HepG2 (cell line): ENCODE measurements at regions not wholly inside any gene's neighbourhood (a gene's known extent, or its start where the extent isn't known, plus 50 kb on each side); places are given as distances from the start of the nearest gene placed in this dataset.

Experiments used
- ATAC-seq: fragments of 200-7000 bp; cut with Tn5 transposase; 3 replicates; pipeline ENCODE4 v1.9.1; 2020; ENCODE audit warnings: mild to moderate bottlenecking, moderate library complexity
- BruUV-seq: library from RNA; stranded (reverse); fragments of 400-500 nt; replicated peaks from 2 replicates; lab custom pipeline; 2021; lab: Mats Ljungman, UMichigan
- CTCF ChIA-PET: fragments of 300-600 bp; formaldehyde crosslinking; extraction: SDS; loops from one replicate; lab custom pipeline; 2021; ENCODE audit warnings: low total read pairs, inconsistent platforms, low intra/inter-chr PET ratio; lab: Yijun Ruan, JAX
- POLR2A ChIA-PET: fragments of 350-600 bp; sonication (Branson Sonifier 250); formaldehyde crosslinking; loops from one replicate; lab custom pipeline; 2020; ENCODE audit warnings: antibody characterized with exemption, inconsistent platforms; lab: Yijun Ruan, JAX
- DNase-seq: peaks from one replicate; pipeline ENCODE4 v3.0.0-alpha.2; 2015; ENCODE audit warnings: low spot score
- FAIRE-seq: peaks from 3 replicates; lab custom pipeline; 2011; peaks lifted over from hg19 to GRCh38; lab: Jason Lieb, UNC
- H2AFZ ChIP-seq: one replicate; pipeline ENCODE4 v1.6.1; 2011; ENCODE audit warnings: low read length, inconsistent platforms
- H3K27ac ChIP-seq: fragments of 300-600 bp; 3 replicates; pipeline ENCODE4 v1.8.0; 2011; ENCODE audit warnings: mixed run types, mild to moderate bottlenecking, mixed read lengths, low read length, inconsistent platforms; ENCODE audit not compliant: insufficient read depth; ENCODE audit errors: extremely low read length
- H3K27me3 ChIP-seq, 2 experiments: fragments of 200-600 bp in 1 of 2; 2 replicates in 1 of 2; 3 replicates in 1 of 2; pipeline versions ENCODE4 v1.6.0 to v1.8.0; 2011; ENCODE audit warnings: low read length in 2 of 2, mild to moderate bottlenecking in 2 of 2, moderate library complexity in 2 of 2, inconsistent platforms in 1 of 2; ENCODE audit not compliant: insufficient read depth in 2 of 2, control insufficient read depth in 1 of 2
- H3K36me3 ChIP-seq, 2 experiments: fragments of 200-600 bp in 1 of 2; replicated peaks in 1 of 2; 2 replicates in 1 of 2; 3 replicates in 1 of 2; pipeline versions ENCODE4 v1.5.1 to v1.8.0; 2011; ENCODE audit warnings: low read length in 2 of 2, inconsistent platforms in 1 of 2; ENCODE audit not compliant: insufficient read depth in 2 of 2, control insufficient read depth in 1 of 2
- H3K4me1 ChIP-seq: 2 replicates; pipeline ENCODE4 v1.5.1; 2012; ENCODE audit warnings: low read length, inconsistent platforms; ENCODE audit not compliant: insufficient read depth
- H3K4me2 ChIP-seq: 2 replicates; pipeline ENCODE4 v1.6.0; 2011; ENCODE audit warnings: low read depth, low read length, inconsistent platforms
- H3K4me3 ChIP-seq, 3 experiments: fragments of 200-600 bp in 1 of 3; sonication (generic), shearing (Covaris generic) in 1 of 3; replicated peaks in 1 of 3; 2 replicates each; pipeline ENCODE4 v1.5.1; 2011 to 2016; ENCODE audit warnings: low read length in 3 of 3, inconsistent platforms in 2 of 3, low read depth in 2 of 3, mild to moderate bottlenecking in 2 of 3, control low read depth in 1 of 3, mixed read lengths in 1 of 3; ENCODE audit not compliant: insufficient read depth in 1 of 3
- H3K79me2 ChIP-seq: one replicate; pipeline ENCODE4 v1.6.1; 2011; ENCODE audit warnings: low read length, inconsistent platforms; ENCODE audit not compliant: insufficient read depth
- H3K9ac ChIP-seq: 2 replicates; pipeline ENCODE4 v1.6.0; 2011; ENCODE audit warnings: mild to moderate bottlenecking, low read depth, low read length, inconsistent platforms; ENCODE audit not compliant: insufficient read depth
- H3K9me3 ChIP-seq: 2 replicates; pipeline ENCODE4 v1.5.1; 2012; ENCODE audit warnings: mild to moderate bottlenecking, low read length
- H4K20me1 ChIP-seq: 2 replicates; pipeline ENCODE4 v1.6.0; 2011; ENCODE audit warnings: inconsistent platforms, mild to moderate bottlenecking, low read length, moderate library complexity; ENCODE audit not compliant: insufficient read depth
- CC2D1A ChIP-seq: sonication (generic); formaldehyde crosslinking; IDR thresholded peaks from 2 replicates; pipeline ENCODE4 v1.8.1; 2023; ENCODE audit warnings: mild to moderate bottlenecking, missing genetic modification reagents
- HCFC1 ChIP-seq: fragments of 150-350 bp; IDR thresholded peaks from 2 replicates; pipeline ENCODE4 v1.6.1; 2014; ENCODE audit warnings: low read depth, low read length
- HNRNPLL ChIP-seq: fragments of 200-400 bp; formaldehyde crosslinking; IDR thresholded peaks from 2 replicates; pipeline ENCODE4 v1.6.1; 2017; ENCODE audit warnings: mild to moderate bottlenecking, low read depth, low read length; ENCODE audit not compliant: poor library complexity, severe bottlenecking
- MED13 ChIP-seq: sonication (generic); formaldehyde crosslinking; IDR thresholded peaks from 2 replicates; pipeline ENCODE4 v1.5.0; 2020; ENCODE audit warnings: missing genetic modification reagents
- ZBED4 ChIP-seq: sonication (generic); formaldehyde crosslinking; IDR thresholded peaks from 2 replicates; pipeline ENCODE4 v1.4.0; 2020; ENCODE audit warnings: missing genetic modification reagents, borderline replicate concordance
- ZNF451 ChIP-seq: sonication (generic); formaldehyde crosslinking; IDR thresholded peaks from 2 replicates; pipeline ENCODE4 v1.5.0; 2020; ENCODE audit warnings: mild to moderate bottlenecking, missing genetic modification reagents
- ZNF562 ChIP-seq: sonication (generic); formaldehyde crosslinking; IDR thresholded peaks from 2 replicates; pipeline ENCODE4 v1.8.0; 2022; ENCODE audit warnings: missing genetic modification reagents, borderline replicate concordance
- WGBS: methylation state at CpG from one replicate; pipeline ENCODE4 v1.1.6; 2017; ENCODE audit warnings: low lambda C conversion rate; 5-methylcytosine and 5-hydroxymethylcytosine counted together
- in situ Hi-C: cut with HindIII; loops from 2 replicates; pipeline ENCODE4 v1.10.0; 2017; ENCODE audit warnings: low pct_unique_long_range_greater_than_20kb; ENCODE audit not compliant: extremely low pct_ligation_motif_present
- intact Hi-C: fragments of 100-400 bp; cut with micrococcal nuclease; formaldehyde crosslinking; loops from one replicate; pipeline ENCODE4 v1.10.0; 2022; ENCODE audit not compliant: unreplicated experiment
- TF ChIP-seq, protein P1 (sequence below): IDR thresholded peaks from 2 replicates; pipeline ENCODE4 v1.6.1; 2016; ENCODE audit warnings: mild to moderate bottlenecking
- TF ChIP-seq, protein P2 (sequence below): sonication (generic); formaldehyde crosslinking; IDR thresholded peaks from 2 replicates; pipeline ENCODE4 v1.4.0; 2020; ENCODE audit warnings: mild to moderate bottlenecking, missing genetic modification reagents

DNA sequence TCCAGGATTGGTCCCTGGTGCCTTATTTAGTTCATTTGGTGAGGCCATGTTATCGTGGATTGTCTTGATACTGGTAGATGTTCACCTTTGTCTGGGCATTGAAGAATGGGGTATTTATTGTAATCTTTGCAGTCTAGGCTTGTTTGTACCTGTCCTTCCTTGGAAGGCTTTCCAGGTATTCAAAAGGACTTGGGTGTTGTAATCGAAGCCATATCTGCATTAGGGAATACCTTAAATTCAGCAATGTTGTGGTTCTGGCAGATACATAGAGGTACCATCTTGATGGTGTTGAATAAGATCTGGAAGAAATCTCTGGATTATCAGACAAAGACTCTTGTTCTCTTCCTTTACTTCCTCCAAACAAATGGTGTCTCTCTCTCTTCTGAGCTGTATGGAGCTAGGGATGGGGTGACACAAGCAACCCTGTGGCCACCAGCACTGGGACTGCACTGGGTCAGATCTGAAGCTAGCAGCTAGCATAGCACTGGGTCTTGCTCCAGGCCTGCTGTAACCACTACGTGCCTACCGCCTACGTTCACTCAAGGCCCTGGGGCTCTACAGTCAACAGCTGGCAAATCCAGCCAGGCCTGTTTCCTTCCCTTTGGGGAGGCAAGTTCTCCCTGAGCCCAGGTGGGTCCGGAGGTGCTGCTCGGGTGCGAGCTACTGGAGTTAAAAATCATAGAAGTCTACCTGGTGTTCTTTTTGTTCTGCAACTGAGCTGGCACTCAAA, 261.1 kb upstream of the CITED2 start:
- Histone ChIP-seq H3K4me2 (no peak overlapping the region), H3K27ac (no peak overlapping the region), H3K9me3 (no peaks in the 10 kb centered on the region), H3K4me1 (no peaks in the 10 kb centered on the region), H3K4me3 (no peak overlapping the region), H3K9ac (no peak overlapping the region), H3K79me2 (no peaks in the 10 kb centered on the region), H4K20me1 (no peaks in the 10 kb centered on the region), H2AFZ (no peak overlapping the region), H3K27me3 (no peaks in the 10 kb centered on the region), H3K36me3 (no peaks in the 10 kb centered on the region)
- BruUV-seq: no TSS peak
- ChIA-PET POLR2A (no interaction called here), CTCF (no interaction called here)
- DNase-seq (no peak), ATAC-seq (no peak), FAIRE-seq (no peak)
- 54% methylated on average over 6 of the region's 8 CpGs for WGBS
- in situ Hi-C loops (no loop called here), intact Hi-C loops (no loop called here)
- TF ChIP-seq, protein P1, sequence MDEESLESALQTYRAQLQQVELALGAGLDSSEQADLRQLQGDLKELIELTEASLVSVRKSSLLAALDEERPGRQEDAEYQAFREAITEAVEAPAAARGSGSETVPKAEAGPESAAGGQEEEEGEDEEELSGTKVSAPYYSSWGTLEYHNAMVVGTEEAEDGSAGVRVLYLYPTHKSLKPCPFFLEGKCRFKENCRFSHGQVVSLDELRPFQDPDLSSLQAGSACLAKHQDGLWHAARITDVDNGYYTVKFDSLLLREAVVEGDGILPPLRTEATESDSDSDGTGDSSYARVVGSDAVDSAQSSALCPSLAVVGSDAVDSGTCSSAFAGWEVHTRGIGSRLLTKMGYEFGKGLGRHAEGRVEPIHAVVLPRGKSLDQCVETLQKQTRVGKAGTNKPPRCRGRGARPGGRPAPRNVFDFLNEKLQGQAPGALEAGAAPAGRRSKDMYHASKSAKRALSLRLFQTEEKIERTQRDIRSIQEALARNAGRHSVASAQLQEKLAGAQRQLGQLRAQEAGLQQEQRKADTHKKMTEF (CRISPR knock-in tag): no peak
- TF ChIP-seq HCFC1 (no peak), ZNF562 (no peak), HNRNPLL (no peak), ZBED4 (no peak), CC2D1A (no peak), ZNF451 (CRISPR knock-in tag) (no peak), MED13 (CRISPR knock-in tag) (no peak)
- TF ChIP-seq, protein P2, sequence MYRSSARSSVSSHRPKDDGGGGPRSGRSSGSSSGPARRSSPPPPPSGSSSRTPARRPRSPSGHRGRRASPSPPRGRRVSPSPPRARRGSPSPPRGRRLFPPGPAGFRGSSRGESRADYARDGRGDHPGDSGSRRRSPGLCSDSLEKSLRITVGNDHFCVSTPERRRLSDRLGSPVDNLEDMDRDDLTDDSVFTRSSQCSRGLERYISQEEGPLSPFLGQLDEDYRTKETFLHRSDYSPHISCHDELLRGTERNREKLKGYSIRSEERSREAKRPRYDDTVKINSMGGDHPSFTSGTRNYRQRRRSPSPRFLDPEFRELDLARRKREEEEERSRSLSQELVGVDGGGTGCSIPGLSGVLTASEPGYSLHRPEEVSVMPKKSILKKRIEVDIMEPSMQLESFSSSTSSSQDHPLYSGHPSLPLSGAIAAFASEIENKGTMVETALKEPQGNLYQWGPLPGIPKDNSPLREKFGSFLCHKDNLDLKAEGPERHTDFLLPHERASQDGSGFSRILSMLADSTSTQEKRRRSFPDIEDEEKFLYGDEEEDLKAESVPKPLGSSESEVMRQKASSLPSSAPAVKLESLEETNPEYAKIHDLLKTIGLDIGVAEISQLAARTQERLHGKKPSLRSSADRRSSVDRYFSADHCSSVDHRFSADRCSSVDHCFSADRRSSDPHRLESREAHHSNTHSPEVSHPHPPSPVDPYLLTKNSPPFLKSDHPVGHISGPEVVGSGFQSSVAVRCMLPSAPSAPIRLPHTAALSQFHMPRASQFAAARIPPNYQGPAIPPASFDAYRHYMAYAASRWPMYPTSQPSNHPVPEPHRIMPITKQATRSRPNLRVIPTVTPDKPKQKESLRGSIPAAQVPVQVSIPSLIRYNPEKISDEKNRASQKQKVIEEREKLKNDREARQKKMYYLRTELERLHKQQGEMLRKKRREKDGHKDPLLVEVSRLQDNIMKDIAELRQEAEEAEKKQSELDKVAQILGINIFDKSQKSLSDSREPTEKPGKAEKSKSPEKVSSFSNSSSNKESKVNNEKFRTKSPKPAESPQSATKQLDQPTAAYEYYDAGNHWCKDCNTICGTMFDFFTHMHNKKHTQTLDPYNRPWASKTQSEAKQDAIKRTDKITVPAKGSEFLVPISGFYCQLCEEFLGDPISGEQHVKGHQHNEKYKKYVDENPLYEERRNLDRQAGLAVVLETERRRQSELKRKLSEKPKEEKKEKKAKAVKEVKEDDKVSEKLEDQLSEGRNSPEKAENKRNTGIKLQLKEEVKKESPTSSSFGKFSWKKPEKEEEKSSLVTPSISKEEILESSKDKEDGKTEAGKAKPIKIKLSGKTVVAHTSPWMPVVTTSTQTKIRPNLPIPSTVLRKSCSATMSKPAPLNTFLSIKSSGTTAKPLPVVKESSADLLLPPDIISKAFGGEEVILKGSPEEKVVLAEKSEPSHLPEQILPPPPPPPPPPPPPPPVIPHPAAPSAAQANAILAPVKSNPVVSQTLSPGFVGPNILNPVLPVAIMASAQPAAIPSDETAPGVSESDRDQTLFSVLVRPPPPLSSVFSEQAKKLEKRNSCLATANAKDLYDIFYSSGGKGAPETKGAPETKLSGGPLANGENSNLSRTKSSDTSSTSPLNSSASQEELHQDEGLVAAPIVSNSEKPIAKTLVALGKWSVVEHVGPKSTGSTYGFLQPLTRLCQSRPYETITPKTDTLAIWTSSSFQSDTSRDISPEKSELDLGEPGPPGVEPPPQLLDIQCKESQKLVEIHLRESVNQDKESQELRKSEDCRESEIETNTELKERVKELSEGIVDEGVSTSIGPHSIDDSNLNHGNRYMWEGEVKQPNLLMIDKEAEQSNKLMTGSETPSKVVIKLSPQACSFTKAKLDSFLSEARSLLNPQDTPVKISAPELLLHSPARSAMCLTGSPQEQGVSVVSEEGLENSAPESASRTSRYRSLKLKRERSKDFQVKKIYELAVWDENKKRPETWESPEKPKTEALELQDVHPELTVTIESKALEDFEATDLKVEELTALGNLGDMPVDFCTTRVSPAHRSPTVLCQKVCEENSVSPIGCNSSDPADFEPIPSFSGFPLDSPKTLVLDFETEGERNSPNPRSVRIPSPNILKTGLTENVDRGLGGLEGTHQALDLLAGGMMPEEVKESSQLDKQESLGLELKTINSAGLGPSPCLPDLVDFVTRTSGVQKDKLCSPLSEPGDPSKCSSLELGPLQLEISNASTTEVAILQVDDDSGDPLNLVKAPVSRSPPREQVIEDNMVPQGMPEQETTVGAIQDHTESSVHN (CRISPR knock-in tag): no peak
